Heart right ventricle (tissue), 16 donors: ENCODE measurements at regions not wholly inside any gene's neighbourhood (a gene's known extent, or its start where the extent isn't known, plus 50 kb on each side); places are given as distances from the start of the nearest gene placed in this dataset.
"Not testable (repeated sequence)": the region's sequence is repeated elsewhere in the genome, so short reads cannot be mapped to it uniquely, and the experiment has no call there.

Source experiments
- ATAC-seq, 8 donors: fragments of 200-7000 bp; cut with Tn5 transposase; one replicate each; pipeline ENCODE4 v1.9.1; 2020; ENCODE audit warnings: mild to moderate bottlenecking in 8 of 8, moderate library complexity in 8 of 8, moderate number of reproducible peaks in 1 of 8
- DNase-seq, 2 donors: peaks; one replicate each; pipeline ENCODE4 v3.0.0-alpha.2; 2020
- H3K27ac ChIP-seq, 10 donors: fragments of 200-600 bp; sonication (generic) in 2 of 10; one replicate each; pipeline versions ENCODE4 v1.5.0 to v1.8.0; 2020 to 2022; ENCODE audit warnings: mild to moderate bottlenecking in 3 of 10
- H3K27me3 ChIP-seq, 7 donors: fragments of 200-600 bp; one replicate each; pipeline ENCODE4 v1.8.0; 2021 to 2022; ENCODE audit warnings: mild to moderate bottlenecking in 2 of 7
- H3K36me3 ChIP-seq, 9 donors: fragments of 200-600 bp; sonication (generic) in 1 of 9; one replicate each; pipeline versions ENCODE4 v1.5.0 to v1.8.0; 2020 to 2022; ENCODE audit warnings: mild to moderate bottlenecking in 2 of 9
- H3K4me1 ChIP-seq, 9 donors: fragments of 200-600 bp; sonication (generic) in 1 of 9; one replicate each; pipeline versions ENCODE4 v1.5.0 to v1.8.0; 2020 to 2022; ENCODE audit warnings: mild to moderate bottlenecking in 4 of 9
- H3K4me3 ChIP-seq, 10 donors: fragments of 200-600 bp; sonication (generic) in 2 of 10; one replicate each; pipeline versions ENCODE4 v1.5.0 to v1.8.0; 2020 to 2022; ENCODE audit warnings: mild to moderate bottlenecking in 7 of 10, moderate library complexity in 2 of 10
- H3K9me3 ChIP-seq, 11 donors: fragments of 200-600 bp in 10 of 11; sonication (generic) in 2 of 11; one replicate each; pipeline versions ENCODE4 v1.5.0 to v1.8.0; 2013 to 2022; ENCODE audit warnings: mild to moderate bottlenecking in 2 of 11, control low read depth in 1 of 11, moderate library complexity in 1 of 11
- CTCF ChIP-seq, 9 donors: fragments of 200-600 bp; sonication (generic) in 2 of 9; IDR thresholded peaks; one replicate each; pipeline versions ENCODE4 v1.5.0 to v1.8.0; 2021 to 2022; ENCODE audit warnings: antibody characterized with exemption in 9 of 9, mild to moderate bottlenecking in 5 of 9, moderate library complexity in 1 of 9
- WGBS, 2 donors: extraction: QIAGEN DNeasy Blood & Tissue Kit; methylation state at CpG; one replicate each; pipeline ENCODE4 v1.1.7; 2013; ENCODE audit warnings: inconsistent platforms in 1 of 2; 5-methylcytosine and 5-hydroxymethylcytosine counted together
- intact Hi-C, 10 donors: fragments of 100-400 bp; cut with DNase I; formaldehyde crosslinking; loops; one replicate each; pipeline versions ENCODE4 v1.11.1 to v1.14.2; 2022
- donor health status: Arrhythmogenic right ventricular cardiomyopathy.
- donor health status: ischemic (EF 13 %, LVEDD 7.1; RV severe dilation, severe dysfunction).
- donor health status: healthy with polysubstance abuse.
- donor health status: DM: no; HTN: yes; CAD: no.
- donor health status: DM: no; HTN: no; CAD: no.
- donor health status: ischemic (EF 25% LVEDD 6.9; RV normal size, moderate dysfunction).
- donor health status: ischemic (EF 25% LVEDD 5.7; RV mildly dilated, moderate dysfunction).
- donor health status: healthy.
- donor health status: DM: yes; HTN: yes; CAD: no.
- donor health status: Ischemic cardiomyopathy.
- donor health status: ischemic (EF 35%, LVEDD 5.7; RV mildly dilated, moderate dysfunction).
- donor health status: nonischemic (EF 11% LVEDD 7.7; RV severe dilation, severe dysfunction).
- donor health status: DM: yes; HTN: yes; CAD: no.
- donor health status: PGD.
- donor health status: ischemic (EF 29% LVEDD 5.4; RV normal size, mild dysfunction).
- donor health status: nonischemic (EF 23%, LVEDD 6.1; RV moderate dilation, normal function).

- H3K4me1 ChIP-seq, result peaks cover 5 to 37% (median 22%) of the 10 kb centered on the region in 9 donors
- H3K27me3 ChIP-seq, result no peaks in the 10 kb centered on the region
- no peak overlapping the region for H3K4me3 ChIP-seq
- TF ChIP-seq CTCF (IDR thresholded peaks at IDR 0.05), result no peak
- ATAC-seq, result peak in 3 of 8 donors; percentile 23 to 26 (median 25)
- H3K27ac ChIP-seq, result no peak overlapping the region
- H3K9me3 ChIP-seq, result no peaks in the 10 kb centered on the region
- H3K36me3 ChIP-seq, result no peaks in the 10 kb centered on the region
- no peak for DNase-seq
- 46 to 57% methylated on average over 20 of the region's 20 CpGs for WGBS, 2 donors
- intact Hi-C loops, result no loop called here
Observed at GRCh38 chr16:29154676-29155121, 169.8 kb downstream of the LAT start.

- intact Hi-C loops, result no loop called here
- no peaks in the 10 kb centered on the region for H3K9me3 ChIP-seq
- no peak for ATAC-seq
- no peak for DNase-seq
- no peaks in the 10 kb centered on the region for H3K27me3 ChIP-seq
- WGBS, 2 donors, result 86 to 88% methylated on average over 18 of the region's 18 CpGs
- H3K4me1 ChIP-seq, result peaks cover 5 to 43% (median 22%) of the 10 kb centered on the region in 9 donors
- no peak overlapping the region for H3K4me3 ChIP-seq
- TF ChIP-seq CTCF (IDR thresholded peaks at IDR 0.05), result no peak
- H3K27ac ChIP-seq, result no peak overlapping the region
- H3K36me3 ChIP-seq, result no peaks in the 10 kb centered on the region
Observed at GRCh38 chr16:29154088-29154487, 169.2 kb downstream of the LAT start.

GRCh38 chr16:29153307-29153706 lies 168.5 kb downstream of the LAT start:
- H3K27ac ChIP-seq, DNase-seq: not testable (repeated sequence)

GRCh38 chr16:29152544-29153031 lies 167.7 kb downstream of the LAT start:
- ATAC-seq, H3K27me3 ChIP-seq, DNase-seq, H3K36me3 ChIP-seq, intact Hi-C loops, H3K9me3 ChIP-seq, H3K4me3 ChIP-seq: not testable (repeated sequence)
- Histone ChIP-seq H3K4me1 (peaks cover 5 to 38% (median 14%) of the 10 kb centered on the region in 9 donors), H3K27ac (peak overlapping the region in 1 of 10 donors; percentile 21)
- 84 to 88% methylated on average over 12 of the region's 12 CpGs for WGBS, 2 donors

More at GRCh38 chr16:29153307-29153706, 168.5 kb downstream of the LAT start:
- H3K27me3 ChIP-seq, intact Hi-C loops, H3K36me3 ChIP-seq, H3K9me3 ChIP-seq, H3K4me3 ChIP-seq, ATAC-seq: not testable (repeated sequence)
- H3K4me1 ChIP-seq, result peaks cover 5 to 45% (median 21%) of the 10 kb centered on the region in 9 donors
- 82 to 84% methylated on average over 15 of the region's 15 CpGs for WGBS, 2 donors

- TF ChIP-seq CTCF (IDR thresholded peaks at IDR 0.05), result no peak
Observed at GRCh38 chr16:29151317-29151716, 166.5 kb downstream of the LAT start.

GRCh38 chr16:29149912-29150311 lies 165.1 kb downstream of the LAT start:
- H3K27me3 ChIP-seq, H3K9me3 ChIP-seq, H3K4me3 ChIP-seq, ATAC-seq, intact Hi-C loops, H3K36me3 ChIP-seq, DNase-seq: not testable (repeated sequence)
- WGBS, 2 donors, result 86 to 91% methylated on average over 12 of the region's 12 CpGs
- H3K27ac ChIP-seq, result peak overlapping the region in 1 of 10 donors; percentile 82
- H3K4me1 ChIP-seq, result peaks cover 0 to 22% (median 0%) of the 10 kb centered on the region in 9 donors

More at GRCh38 chr16:29151317-29151716, 166.5 kb downstream of the LAT start:
- Histone ChIP-seq H3K9me3 (no peaks in the 10 kb centered on the region), H3K36me3 (no peaks in the 10 kb centered on the region), H3K4me3 (no peak overlapping the region), H3K27me3 (no peaks in the 10 kb centered on the region), H3K27ac (no peak overlapping the region), H3K4me1 (peaks cover under 1 to 27% (median 2%) of the 10 kb centered on the region in 9 donors)
- DNase-seq (no peak), ATAC-seq (no peak)
- intact Hi-C loops, result no loop called here
- 95 to 98% methylated on average over 12 of the region's 12 CpGs for WGBS, 2 donors
